GM20000 (cell line): ENCODE measurements at regions not wholly inside any gene's neighbourhood (a gene's known extent, or its start where the extent isn't known, plus 50 kb on each side); places are given as distances from the start of the nearest gene placed in this dataset.

ENCODE experiments used
- DNase-seq: peaks from one replicate; pipeline ENCODE4 v3.0.0; 2012; ENCODE audit warnings: low spot score
- TF ChIP-seq, protein P1 (sequence below): IDR thresholded peaks from 2 replicates; pipeline ENCODE4 v1.5.1; 2012; ENCODE audit warnings: mild to moderate bottlenecking, control low read depth; ENCODE audit errors: extremely low read depth, missing control alignments

DNA sequence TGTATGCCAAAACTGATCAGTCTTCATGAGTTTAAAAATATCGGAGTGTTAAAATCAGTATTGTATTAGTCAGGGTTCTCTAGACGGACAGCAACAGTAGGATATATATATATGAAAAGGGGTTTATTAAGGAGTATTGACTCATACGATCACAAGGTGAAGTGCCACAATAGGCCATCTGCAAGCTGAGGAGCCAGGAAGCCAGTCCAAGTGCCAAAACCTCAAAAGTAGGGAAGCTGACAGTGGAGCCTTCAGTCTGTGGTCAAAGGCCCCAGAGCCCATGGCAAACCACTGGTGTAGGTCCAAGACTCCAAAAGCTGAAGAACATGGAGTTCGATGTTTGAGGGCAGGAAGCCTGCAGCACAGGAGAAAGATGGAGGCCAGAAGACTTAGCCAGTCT, 391.0 kb upstream of the CADM2 start:
- DNase-seq = no peak
- TF ChIP-seq, protein P1, sequence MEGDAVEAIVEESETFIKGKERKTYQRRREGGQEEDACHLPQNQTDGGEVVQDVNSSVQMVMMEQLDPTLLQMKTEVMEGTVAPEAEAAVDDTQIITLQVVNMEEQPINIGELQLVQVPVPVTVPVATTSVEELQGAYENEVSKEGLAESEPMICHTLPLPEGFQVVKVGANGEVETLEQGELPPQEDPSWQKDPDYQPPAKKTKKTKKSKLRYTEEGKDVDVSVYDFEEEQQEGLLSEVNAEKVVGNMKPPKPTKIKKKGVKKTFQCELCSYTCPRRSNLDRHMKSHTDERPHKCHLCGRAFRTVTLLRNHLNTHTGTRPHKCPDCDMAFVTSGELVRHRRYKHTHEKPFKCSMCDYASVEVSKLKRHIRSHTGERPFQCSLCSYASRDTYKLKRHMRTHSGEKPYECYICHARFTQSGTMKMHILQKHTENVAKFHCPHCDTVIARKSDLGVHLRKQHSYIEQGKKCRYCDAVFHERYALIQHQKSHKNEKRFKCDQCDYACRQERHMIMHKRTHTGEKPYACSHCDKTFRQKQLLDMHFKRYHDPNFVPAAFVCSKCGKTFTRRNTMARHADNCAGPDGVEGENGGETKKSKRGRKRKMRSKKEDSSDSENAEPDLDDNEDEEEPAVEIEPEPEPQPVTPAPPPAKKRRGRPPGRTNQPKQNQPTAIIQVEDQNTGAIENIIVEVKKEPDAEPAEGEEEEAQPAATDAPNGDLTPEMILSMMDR = no peak

DNA sequence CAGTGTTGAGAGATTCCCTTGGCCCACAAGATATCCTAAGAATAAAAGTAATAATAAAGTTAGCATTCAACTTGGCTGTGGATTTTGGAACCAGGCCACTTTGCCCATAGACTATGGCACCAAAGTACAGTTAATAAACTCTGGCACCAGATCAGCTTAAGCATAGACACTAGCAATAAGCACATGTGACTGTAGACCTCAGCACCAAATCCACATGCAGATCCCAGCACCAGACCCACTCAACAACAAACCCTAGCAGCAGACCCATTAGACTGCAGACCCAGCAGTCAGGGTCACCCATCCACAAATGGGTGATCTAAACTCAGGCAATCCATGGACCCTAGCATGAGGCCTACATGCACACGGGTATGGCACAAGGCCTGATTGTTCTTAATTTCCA, 384.8 kb upstream of the CADM2 start:
- TF ChIP-seq, protein P1 = no peak
- no peak for DNase-seq

DNA sequence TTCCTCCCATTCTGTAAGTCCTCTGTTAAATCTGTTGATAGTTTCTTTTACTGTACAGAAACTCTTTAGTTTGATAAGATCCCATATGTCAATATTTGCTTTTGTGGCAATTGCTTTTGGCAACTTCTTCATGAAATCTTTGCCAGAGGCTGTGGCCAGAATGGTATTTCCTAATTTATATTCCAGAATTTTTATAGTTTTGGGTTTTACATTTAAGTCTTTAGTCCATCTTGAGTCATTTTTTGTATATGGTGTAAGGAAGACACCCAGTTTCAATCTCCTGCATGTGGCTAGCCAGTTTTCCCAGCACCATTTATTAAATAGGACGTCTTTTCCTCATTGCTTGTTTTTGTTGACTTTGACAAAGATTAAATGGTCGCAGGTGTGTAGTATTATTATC, 372.4 kb upstream of the CADM2 start:
- no peak for DNase-seq

DNA sequence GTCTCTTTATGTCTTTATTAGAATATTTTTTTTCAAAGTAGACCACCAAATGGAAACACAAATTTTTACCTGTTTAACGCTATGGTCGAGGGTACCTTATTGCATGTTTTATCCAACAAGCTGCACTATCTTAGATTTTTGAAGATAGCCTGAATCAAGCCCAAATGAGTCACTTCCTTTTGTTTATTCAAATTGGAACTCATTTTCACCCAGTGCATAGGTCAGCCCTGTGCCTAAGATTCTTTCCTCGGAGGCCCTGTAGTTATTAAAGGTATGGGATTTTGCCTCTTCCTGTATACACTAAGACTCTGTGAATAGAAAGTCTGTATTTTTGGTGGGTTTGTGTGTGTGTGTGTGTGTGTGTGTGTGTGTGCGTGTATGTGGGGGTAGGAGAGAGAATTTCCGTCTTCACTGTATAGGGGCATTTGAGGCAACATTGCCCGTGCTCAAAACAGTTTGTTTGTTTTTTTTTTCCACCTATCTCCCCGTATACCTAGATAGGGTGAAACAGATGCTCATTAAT, 358.0 kb upstream of the CADM2 start:
- no peak for DNase-seq
- TF ChIP-seq, protein P1 = no peak

More for the DNA sequence above, 372.4 kb upstream of the CADM2 start:
- TF ChIP-seq, protein P1 = no peak

DNA sequence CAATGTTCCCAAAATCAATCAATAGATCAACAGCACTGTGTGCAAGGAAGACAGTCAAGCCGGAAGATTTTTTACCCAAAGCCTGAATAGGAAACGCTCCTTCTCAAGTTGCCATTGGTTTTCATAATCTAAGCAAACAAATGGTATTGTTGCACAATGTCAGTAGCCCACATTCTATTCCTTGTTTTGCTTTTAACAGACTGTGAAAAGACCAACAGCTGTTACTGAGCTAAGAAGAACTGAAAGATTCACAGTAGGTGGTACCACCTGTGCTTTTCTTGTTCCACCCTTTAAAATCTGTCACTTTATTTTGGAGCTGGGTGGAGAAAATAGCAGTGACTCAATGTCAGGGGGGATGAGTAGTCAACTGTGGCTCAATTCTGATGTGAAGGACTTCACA, 357.5 kb upstream of the CADM2 start:
- TF ChIP-seq, protein P1 = no peak
- DNase-seq = no peak

DNA sequence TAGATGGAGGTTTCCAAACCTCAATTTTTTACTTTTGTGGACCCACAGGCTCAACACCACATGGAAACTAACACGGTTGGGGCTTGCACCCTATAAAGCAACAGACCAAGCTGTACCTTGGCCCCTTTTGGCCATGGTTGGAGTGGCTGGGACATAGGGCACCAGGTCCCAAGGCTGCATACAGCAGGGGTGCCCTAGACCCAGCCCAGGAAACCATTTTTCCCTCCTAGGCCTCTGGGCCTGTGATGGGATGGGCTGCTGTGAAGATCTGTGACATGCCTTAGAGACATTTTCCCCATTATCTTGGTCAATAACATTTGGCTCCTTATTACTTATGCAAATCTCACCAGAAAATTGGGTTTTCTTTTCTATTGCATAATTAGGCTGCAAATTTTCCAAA, 337.0 kb upstream of the CADM2 start:
- DNase-seq = no peak
- TF ChIP-seq, protein P1 = no peak

DNA sequence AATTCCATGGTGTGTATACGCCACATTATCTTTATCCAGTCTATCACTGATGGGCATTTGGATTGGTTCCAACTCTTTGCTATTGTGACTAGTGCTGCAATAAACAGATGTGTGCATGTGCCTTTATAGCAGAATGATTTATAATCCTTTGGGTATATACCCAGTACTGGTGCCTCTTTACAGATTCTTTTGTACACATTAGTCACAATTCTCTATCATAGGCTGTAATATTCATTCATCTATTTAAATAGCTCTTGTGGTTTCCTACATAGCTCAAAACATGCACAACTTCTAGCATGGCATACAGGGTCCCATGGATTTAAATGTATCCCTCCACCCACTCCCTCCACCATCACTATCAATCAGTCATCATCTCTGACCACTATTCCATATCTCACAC, 324.1 kb upstream of the CADM2 start:
- TF ChIP-seq, protein P1 = no peak

More for the DNA sequence above, 324.1 kb upstream of the CADM2 start:
- no peak for DNase-seq
